ENCODE measurements at regions not wholly inside any gene's neighbourhood (a gene's known extent, or its start where the extent isn't known, plus 50 kb on each side); places are given as distances from the start of the nearest gene placed in this dataset.
"Not testable (repeated sequence)": the region's sequence is repeated elsewhere in the genome, so short reads cannot be mapped to it uniquely, and the experiment has no call there.

DNA sequence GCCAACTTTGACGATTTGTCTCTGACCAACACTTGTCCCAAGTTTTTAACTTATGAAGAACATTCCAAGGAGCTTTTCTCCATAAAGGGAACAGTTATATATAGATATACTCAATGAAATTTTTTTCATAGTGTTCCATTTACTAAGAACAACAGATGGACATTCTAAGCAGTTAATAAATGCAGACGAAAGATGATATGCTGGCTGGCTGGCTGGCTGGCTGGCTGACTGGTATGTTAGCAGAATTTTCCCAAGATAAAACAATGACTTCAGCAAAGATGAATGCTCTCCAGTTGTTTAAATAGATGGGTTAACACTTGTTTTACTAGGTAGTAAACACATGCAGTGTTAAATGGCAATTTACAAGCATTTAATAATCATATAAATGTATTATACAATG lies 62.2 kb downstream of the SPANXN3 start:
- no peak for DNase-seq (ENCODE audit: low spot score)

DNA sequence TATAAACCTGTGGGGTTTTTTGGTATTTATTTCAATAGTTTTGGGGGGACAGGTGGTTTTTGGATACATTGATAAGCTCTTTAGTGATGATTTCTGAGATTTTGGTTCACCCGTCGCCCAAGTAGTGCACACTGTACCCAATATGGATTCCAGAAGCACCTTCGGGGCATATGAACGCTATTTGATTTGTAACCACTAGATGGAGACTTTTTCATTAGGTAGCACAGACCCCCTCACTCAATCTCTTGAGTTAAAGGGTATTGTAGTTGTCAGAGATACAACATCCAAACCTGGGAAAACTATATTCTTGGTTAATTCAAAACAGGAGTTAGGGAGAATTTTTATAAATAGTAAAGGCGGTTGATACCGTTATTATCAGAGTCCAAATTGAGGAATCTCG lies 79.8 kb downstream of the SPANXN3 start:
- peak; percentile 9 for DNase-seq (ENCODE audit: low spot score)

DNA sequence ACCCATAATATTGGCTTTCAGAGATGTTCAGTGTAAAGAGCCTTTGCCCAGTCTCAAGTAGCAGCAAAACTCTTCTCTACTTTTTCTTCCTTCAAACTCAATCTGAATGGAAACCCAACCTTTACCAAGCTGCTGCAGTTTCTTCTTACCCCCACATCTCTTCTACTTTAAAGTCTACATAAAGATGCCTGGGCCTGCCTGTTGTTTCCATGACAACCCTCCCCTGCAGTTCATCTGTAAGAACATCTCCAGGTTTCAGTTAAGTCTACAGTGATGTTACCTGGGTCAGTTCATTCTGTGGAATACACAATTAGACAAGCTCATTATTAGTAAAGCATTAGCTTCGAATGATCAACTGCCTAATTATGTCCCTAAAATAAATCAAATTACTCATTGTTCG lies 81.4 kb downstream of the SPANXN3 start:
- DNase-seq (ENCODE audit: low spot score), result no peak

DNA sequence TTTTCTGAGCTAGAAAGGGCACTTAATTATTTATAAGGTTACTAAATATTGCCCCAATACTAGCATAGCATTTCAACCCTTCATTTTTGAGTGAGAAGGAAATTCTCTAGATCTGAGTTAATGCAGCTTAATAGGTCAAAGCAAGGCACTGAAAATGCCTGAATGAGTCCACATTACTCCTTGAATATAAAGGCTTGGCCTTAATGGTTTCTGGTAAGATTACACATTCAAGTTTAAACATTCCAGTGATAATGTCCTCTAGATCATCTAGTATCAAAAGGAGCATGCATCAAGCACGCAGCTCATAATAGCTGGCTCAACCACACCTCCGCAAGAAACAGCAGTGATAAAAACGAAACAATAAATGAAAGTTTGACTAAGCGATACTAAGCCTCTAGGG lies 87.5 kb downstream of the SPANXN3 start:
- no peak for DNase-seq (ENCODE audit: low spot score)

DNA sequence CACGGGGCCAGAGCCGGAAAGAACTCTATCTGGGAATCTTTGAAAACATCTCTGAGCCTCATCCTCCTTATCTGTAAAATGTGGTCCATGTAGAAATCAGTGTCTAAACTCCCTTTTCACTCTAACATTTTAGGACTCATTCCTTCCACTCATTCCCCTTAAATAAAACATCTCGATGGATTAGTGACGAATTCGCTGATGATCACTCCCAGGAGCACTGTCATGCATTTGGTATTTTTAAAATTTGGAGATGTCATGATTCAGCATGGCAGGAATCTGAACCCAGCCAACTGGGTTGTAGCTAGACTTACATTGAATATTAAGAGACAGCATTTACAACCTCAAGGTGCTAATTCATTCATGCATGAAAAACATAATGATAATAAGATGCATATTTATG lies 88.1 kb downstream of the SPANXN3 start:
- no peak for DNase-seq (ENCODE audit: low spot score)

DNA sequence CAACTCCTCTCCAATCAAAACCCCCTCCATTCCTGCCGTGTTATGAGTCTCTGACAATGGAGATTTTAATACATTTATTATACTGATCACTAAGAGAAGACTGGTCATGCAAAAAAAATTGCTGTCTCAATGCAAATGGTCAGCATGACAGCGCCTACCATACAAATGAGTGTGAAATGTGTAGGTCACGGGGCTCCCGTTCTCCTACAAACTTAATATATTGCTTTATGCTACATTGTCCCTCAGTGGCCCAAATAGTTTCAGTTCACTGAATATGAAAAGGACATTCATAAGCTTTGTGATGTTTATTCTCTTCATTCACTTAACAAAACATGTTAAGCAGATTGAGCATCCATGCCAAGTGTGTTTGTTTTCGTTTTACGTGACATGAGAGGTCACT lies 116.1 kb downstream of the SPANXN3 start:
- no peak for DNase-seq (ENCODE audit: low spot score)

DNA sequence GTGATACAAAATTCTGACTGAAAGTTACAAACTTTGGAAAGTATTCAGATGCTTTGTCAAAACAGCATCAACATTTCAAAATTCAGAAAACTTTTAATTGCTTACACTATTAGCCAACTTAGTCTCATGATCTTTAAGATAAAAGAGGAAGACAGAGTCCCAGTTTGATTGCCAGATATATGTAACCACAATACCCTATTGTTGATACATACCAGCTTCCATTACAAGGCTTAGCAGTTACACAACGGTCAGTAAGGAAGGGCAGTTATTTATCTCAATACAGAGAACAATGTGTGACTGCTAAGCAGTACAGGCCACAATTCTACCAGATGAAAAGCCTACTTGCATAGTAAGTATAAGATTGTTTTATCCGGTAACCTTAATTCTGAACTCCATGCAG lies 138.4 kb downstream of the SPANXN3 start:
- no peak for DNase-seq (ENCODE audit: low spot score)

DNA sequence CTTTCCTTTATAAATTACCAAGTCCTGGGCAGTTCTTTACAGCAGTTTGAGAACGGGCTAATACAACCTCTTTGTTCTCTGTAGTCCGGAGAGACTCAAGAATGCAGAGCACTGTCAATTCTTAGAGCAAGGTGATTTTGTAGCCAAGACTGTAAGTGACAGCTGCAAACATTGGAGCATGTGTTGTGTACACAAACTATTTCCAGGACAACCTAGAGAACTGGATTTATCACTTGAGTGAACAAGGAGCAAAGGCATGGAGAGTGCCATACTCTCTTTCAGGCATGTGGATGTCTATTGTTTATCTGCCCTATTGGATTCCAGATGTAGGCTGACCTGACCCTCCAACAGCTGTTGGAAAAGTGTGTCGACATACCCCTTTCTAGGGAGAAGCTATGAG lies 153.9 kb downstream of the SPANXN3 start:
- no peak for DNase-seq (ENCODE audit: low spot score)

DNA sequence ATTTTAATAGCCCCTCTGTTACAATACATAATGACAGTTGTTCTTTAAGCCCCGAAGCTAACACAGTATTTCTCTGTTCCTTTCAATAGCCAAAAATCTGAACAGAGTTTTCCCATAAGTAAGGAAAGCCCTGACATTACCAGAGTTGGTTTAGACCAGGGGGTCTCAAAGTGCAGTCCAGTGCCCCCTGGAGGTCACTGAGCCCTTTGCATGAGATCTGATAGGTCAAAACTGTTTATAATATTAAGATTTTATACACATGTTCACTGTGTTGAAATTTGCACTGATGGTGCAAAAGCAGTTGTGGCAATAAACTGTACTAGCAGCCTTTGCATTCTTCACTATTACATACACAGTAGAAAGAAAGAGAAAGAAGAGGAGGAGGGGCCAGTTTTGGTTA lies 177.1 kb downstream of the SPANXN3 start:
- DNase-seq (ENCODE audit: low spot score), result no peak

DNA sequence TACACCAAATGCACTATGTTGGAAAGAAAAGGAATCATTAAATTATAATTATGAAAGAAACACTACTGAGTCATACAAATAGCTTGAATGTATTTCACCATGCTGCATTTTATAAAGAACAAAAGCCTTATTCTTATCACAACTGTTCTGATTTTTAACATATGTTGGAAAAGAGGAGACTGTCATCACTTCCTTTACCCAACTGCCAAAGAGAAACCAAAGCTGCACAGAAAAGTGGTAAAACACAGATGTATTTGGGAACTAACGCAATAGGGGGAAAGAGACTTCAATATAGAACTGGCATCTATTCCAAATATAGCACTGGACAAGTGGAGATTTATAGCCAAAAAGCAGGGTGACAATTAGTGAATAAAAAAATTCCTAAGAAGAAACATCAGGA lies 181.0 kb downstream of the SPANXN3 start:
- DNase-seq (ENCODE audit: low spot score), result no peak

DNA sequence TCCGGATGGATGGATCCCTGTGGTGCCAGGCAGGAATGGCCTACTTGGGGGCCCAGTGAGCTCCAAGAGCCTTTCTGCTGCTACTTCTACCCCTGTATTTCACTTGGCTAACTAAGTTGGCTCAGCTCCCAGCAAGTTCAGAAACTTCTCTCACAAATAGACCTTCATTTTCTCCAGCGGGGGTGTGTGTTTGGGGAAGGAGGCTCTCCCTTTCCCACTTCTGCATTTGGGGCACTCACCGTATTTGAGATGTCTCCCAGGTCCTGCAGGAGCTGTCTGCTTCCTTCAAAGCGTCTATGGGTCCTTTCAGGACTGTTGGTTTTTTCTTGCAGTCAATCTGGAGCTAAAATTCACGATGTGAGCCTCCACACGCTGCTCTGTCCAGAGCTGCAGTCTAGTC lies 197.7 kb downstream of the SPANXN3 start:
- no peak for DNase-seq (ENCODE audit: low spot score)

DNA sequence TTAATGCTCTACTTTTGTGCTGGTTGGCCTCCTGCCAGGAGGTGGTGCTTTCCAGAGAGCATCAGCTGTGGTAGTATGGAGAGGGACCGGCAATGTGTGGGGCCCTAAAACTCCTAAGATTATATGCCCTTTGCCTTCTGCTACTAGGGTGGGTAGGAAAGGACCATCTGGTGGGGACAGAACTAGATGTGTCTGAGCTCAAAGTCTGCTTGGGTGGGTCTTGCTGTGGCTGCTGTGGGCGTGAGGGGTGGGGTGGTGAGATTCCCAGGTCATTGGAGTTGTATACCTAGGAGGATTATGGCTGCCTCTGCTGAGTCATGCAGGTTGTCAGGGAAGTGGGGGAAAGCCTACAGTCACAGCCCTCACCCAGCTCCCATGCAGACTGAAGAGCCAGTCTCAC lies 198.4 kb downstream of the SPANXN3 start:
- DNase-seq (ENCODE audit: low spot score), result not testable (repeated sequence)

DNA sequence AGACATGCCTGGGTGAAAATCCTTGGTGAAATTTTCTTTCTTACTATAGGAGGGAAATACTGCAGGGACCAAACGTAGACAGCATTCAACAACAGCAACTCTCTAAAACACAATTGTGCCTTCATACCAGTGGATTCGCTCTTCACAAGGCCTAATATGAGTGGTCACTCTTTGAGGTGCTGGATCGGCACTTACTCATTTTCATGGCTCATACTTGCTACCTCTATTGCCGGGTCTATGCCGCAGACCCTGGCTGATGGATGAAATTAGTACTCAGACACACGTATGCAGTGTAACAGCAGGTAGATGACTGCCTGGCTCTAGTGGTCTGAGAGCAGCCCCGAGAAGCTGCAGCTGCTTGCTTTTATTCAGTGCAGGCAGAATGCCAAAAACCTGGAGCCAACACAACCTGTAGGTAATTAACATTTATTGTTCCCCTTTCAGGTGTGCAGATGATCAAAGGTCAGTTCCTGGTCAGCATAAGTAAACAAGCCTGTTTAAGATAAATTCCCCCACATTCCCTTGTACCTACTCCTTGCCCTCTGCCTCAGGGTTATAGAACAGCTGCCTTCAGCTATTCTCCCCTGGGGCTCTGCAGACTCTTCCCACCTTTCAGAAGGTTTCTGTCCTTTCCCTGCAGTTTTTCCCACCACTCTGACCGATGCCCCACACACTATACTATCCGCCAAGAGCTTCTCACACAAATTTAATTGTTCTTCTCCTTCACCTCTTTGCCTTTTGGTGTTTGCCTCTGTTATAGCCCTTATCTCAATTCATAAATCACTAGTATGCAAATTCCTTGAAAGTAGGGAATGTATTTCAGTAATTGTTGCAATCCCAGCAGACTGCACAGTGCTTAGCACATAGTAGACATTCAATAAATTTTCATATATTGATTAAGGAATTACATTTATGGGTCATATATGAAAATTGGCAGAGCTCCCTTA lies 210.0 kb downstream of the SPANXN3 start:
- no peak for DNase-seq (ENCODE audit: low spot score)

DNA sequence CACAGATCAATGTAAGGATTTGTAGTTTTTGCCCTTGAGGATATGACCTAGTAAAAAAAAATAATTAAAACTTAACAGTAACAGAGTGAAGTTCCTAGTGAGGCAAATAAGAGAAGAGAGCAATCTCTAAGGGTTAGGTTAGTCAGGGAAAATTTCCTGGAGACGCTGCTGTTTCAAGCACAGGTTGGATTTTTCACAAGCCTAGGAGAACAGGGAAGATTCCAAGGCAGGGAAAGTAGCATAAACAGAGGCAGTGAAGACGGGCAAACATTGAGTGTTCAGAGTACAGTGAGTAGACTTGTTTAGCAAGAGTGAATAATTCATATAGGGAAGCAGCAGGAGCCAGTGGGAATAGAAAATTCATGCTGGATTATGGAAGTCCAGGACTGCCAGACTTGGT lies 212.8 kb downstream of the SPANXN3 start:
- DNase-seq (ENCODE audit: low spot score), result no peak

DNA sequence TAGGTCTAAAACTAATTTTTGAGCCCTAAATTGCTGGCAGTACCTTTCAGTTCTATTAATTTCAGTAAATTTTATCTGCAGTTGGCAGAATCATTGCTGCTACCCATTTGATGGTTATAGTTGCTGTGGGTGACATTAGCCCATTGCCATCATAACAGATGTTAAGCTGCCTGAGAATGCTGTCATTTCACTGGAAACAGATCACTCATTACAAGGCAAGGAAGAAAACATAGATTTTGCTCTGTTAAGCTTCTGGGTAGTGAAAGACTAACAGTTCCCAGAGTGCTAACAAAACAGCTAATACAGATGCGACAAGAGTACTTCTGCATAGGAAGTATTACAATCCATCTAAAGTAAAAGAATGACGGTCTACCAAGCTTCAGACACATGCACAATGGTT lies 213.2 kb downstream of the SPANXN3 start:
- DNase-seq (ENCODE audit: low spot score), result no peak

DNA sequence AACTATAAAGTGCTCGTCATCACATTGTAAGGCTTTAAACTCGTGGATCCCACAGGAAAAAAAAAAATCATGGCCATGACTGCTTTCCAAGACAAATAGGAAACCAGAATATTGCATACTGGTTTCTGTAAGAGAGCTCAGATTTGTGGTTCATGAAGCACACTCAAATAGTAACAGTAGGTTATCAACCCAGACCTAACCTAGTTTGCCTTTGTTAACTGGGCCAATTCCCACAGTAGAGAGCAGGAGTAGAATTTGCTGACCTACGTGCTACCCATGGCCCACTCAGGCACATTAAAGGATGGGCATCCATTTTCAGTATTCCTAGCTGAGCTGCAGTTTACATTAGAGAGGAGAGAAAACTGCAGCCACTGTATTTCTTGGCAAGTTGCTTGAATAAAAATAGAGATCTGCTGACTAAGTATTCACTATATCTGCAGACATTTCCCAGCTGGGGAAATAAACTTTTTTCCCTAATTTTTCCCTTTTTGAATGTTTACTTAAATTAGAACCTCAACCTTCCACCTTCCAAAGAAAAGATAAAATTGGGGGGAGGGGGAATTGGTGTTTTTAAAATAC lies 218.5 kb downstream of the SPANXN3 start:
- DNase-seq (ENCODE audit: low spot score), result no peak

DNA sequence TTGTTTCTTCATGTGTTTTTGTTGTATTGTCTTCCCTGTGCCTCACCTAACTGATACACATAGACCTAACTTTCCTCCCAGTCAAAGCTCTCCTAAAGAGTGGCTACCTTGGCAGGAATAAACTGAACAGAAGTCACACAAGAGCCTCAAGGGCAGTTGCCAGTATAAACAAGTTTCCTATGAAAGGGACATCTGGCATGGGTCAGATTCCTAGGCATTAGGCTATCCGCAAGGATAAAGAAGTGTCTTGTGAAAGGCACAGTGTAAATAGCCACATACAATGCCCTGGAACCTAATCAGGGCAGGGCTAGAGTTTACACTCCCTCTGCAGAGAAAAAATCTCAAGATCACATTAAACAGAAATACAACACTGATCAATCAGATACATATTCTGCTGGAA lies 220.8 kb downstream of the SPANXN3 start:
- DNase-seq (ENCODE audit: low spot score), result no peak

DNA sequence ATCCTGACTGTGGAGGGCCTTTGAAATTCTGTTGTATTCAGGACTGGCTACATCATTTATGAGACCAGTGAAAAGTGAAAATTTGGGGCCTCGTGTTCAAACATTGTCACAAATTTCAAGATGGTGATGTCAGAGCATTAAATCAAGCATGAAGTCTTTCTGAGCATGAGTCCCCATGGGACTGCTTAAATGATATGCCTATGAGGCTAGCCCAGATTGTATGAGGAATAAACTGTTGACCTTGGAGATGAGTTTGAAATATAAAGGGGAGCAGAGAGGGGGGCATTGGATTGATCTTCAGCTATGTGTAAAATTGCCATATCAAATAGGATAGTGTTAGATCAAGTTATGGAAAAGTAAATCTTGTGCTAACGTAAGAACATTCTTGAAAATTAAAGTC lies 230.0 kb downstream of the SPANXN3 start:
- DNase-seq (ENCODE audit: low spot score), result no peak

DNA sequence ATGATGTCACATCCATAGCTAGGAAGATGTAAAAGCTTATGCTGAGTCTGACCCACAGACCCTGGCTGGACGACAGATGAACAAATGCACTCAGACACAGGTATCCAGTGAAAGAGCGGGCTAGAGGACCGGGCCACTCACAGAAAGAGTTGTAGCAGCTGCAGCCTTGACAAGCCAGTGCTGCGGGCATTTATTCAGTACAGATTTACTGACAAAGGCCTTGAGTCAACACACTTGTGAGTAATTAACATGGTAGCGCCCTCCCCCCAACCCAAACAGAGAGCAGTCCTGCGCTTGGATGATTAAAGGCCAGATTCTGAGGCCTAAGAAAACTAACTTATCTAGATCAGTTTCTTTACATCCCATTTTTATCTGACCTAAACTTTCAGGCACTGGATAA lies 244.6 kb downstream of the SPANXN4 start:
- DNase-seq (ENCODE audit: low spot score), result no peak

DNA sequence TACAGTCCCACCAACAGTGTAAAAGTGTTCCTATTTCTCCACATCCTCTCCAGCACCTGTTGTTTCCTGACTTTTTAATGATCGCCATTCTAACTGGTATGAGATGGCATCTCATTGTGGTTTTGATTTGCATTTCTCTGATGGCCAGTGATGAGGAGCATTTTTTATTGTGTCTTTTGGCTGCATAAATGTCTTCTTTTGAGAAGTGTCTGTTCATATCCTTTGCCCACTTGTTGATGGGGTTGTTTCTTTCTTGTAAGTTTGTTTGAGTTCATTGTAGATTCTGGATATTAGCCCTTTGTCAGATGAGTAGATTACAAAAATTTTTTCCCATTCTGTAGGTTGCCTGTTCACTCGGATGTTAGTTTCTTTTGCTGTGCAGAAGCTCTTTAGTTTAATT lies 218.9 kb downstream of the SPANXN4 start:
- not testable (repeated sequence) for DNase-seq (ENCODE audit: low spot score)

DNA sequence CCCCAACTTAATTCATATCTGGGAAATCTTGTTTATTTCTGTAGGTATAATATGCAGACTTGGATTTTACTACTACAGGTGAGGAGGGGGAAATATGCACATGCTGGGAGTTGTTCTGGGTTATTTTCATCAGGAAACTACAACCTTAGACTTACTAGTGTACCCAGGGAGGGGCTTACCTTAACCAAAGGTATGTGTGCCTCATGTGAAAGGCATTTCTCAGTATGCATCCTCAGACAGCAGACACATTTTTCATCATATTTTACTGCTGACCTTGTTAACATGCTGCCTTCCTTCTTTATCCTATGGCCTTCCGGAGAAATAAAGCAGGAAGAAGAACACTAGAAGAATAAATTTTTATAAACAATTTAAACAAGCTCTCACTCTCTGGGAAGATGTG lies 214.9 kb downstream of the SPANXN4 start:
- no peak for DNase-seq (ENCODE audit: low spot score)

DNA sequence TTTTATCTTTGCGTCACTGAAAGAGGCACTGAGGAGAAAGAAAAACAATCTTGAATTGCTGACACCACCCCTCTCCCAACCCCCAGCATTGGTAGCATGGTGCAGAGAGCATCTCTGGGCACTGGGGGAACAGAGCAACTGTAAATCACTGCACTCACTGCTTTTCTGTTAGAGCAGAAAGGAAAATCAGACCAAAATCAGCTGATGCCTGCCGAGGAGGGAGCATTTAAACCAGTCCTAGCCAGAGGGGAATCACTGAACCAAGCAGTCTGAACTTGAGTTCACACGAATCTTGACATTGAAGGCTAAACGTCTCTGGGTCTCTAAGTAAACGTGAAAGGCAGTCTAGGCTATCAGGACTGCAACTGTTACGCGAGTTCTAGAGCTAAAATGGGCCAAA lies 205.8 kb downstream of the SPANXN4 start:
- DNase-seq (ENCODE audit: low spot score), result no peak

DNA sequence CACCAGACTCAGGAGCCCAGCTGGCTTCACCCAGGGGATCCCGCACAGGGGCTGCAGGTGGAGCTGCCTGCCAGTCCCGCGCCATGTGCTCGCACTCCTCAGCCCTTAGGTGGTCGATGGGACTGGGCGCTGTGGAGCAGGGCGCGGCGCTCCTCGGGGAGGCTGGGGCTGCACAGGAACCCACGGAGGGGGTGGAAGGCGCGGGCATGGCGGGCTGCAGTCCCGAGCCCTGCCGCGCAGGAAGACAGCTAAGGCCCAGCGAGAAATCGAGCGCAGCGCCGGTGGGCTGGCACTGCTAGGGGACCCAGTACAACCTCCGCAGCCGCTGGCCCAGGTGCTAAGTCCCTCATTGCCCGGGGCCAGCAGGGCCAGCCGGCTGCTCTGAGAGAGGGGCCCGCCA lies 202.9 kb downstream of the SPANXN4 start:
- DNase-seq (ENCODE audit: low spot score), result not testable (repeated sequence)

DNA sequence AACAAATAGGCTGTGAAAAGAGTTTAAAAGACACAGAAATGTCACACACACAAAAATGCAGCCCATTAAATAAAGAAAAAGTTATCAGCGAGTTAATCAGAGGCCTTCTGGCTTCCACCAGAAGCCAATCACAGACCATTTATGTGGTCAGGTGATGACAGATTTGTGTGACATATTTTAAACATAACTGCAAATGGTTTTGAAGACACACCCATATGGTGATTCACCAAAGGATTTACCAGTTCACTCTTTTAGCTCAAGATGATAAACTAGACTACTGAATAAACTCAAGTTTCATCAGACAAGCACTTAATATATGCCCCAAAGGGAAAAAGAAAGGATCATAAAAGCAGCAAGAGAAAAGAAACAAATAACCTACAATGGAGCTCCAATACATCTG lies 181.2 kb downstream of the SPANXN4 start:
- no peak for DNase-seq (ENCODE audit: low spot score)

Measured in iPS-NIHi11 (cell line).